Colonic mucosa (tissue), 4 donors: ENCODE measurements at regions not wholly inside any gene's neighbourhood (a gene's known extent, or its start where the extent isn't known, plus 50 kb on each side); places are given as distances from the start of the nearest gene placed in this dataset.

Experiments
- DNase-seq: peaks from one replicate; pipeline ENCODE4 v3.0.0-alpha.2; 2020
- H3K27ac ChIP-seq: fragments of 200-600 bp; one replicate; pipeline ENCODE4 v1.8.0; 2021
- H3K27me3 ChIP-seq: fragments of 200-600 bp; one replicate; pipeline ENCODE4 v1.8.0; 2021
- H3K36me3 ChIP-seq: fragments of 200-600 bp; one replicate; pipeline ENCODE4 v1.8.0; 2021
- H3K4me1 ChIP-seq: fragments of 200-600 bp; one replicate; pipeline ENCODE4 v1.8.0; 2021; ENCODE audit warnings: mild to moderate bottlenecking
- H3K4me3 ChIP-seq: fragments of 200-600 bp; one replicate; pipeline ENCODE4 v1.8.0; 2021
- H3K9ac ChIP-seq, 2 donors: one replicate each; pipeline ENCODE4 v1.7.0; 2013; ENCODE audit warnings: control low read depth in 2 of 2, low read depth in 2 of 2, low read length in 2 of 2
- H3K9me3 ChIP-seq: fragments of 200-600 bp; one replicate; pipeline ENCODE4 v1.8.0; 2021
- CTCF ChIP-seq: fragments of 200-600 bp; IDR thresholded peaks from one replicate; pipeline ENCODE4 v1.8.0; 2022; ENCODE audit warnings: antibody characterized with exemption, mild to moderate bottlenecking
- intact Hi-C: fragments of 100-400 bp; cut with DNase I; formaldehyde crosslinking; loops from one replicate; pipeline ENCODE4 v1.14.1; 2022
- donor health status: healthy.
- donor health status: DM: no; HTN: no; CAD: no.
- donor health status: DM: no; HTN: no; CAD: no.

- Histone ChIP-seq H3K4me3 (no peak overlapping the region), H3K27me3 (no peaks in the 10 kb centered on the region), H3K9me3 (no peaks in the 10 kb centered on the region), H3K27ac (no peak overlapping the region), H3K4me1 (no peaks in the 10 kb centered on the region), H3K9ac (no peak overlapping the region), H3K36me3 (no peaks in the 10 kb centered on the region)
- no peak for DNase-seq
- intact Hi-C loops = no loop called here
- no peak for TF ChIP-seq CTCF
Observed at GRCh38 chr18:39403121-39403520, 1837.5 kb upstream of the CELF4 start.

- Histone ChIP-seq H3K4me3 (no peak overlapping the region), H3K9ac (no peak overlapping the region), H3K9me3 (no peaks in the 10 kb centered on the region), H3K4me1 (no peaks in the 10 kb centered on the region), H3K36me3 (no peaks in the 10 kb centered on the region), H3K27me3 (no peaks in the 10 kb centered on the region), H3K27ac (no peak overlapping the region)
- TF ChIP-seq CTCF = no peak
- intact Hi-C loops = no loop called here
- no peak for DNase-seq
Observed at GRCh38 chr18:39399662-39400061, 1834.1 kb upstream of the CELF4 start.

GRCh38 chr18:39396168-39396567 is 1830.6 kb upstream of the CELF4 start:
- Histone ChIP-seq H3K4me1 (no peaks in the 10 kb centered on the region), H3K36me3 (no peaks in the 10 kb centered on the region), H3K27me3 (no peaks in the 10 kb centered on the region), H3K9ac (no peak overlapping the region), H3K4me3 (no peak overlapping the region), H3K9me3 (no peaks in the 10 kb centered on the region), H3K27ac (no peak overlapping the region)
- intact Hi-C loops = no loop called here
- no peak for TF ChIP-seq CTCF
- DNase-seq = no peak

GRCh38 chr18:39389800-39390379 is 1824.3 kb upstream of the CELF4 start:
- H3K4me3 ChIP-seq = no peak overlapping the region
- TF ChIP-seq CTCF = no peak
- no peaks in the 10 kb centered on the region for H3K27me3 ChIP-seq

GRCh38 chr18:39380866-39381265 is 1815.3 kb upstream of the CELF4 start:
- DNase-seq = no peak
- no peak overlapping the region for H3K4me3 ChIP-seq
- no peaks in the 10 kb centered on the region for H3K9me3 ChIP-seq
- no peaks in the 10 kb centered on the region for H3K27me3 ChIP-seq
- H3K4me1 ChIP-seq = no peaks in the 10 kb centered on the region
- H3K36me3 ChIP-seq = no peaks in the 10 kb centered on the region
- TF ChIP-seq CTCF = no peak
- H3K27ac ChIP-seq = no peak overlapping the region
- no peak overlapping the region for H3K9ac ChIP-seq
- intact Hi-C loops = no loop called here

More at GRCh38 chr18:39389800-39390379, 1824.3 kb upstream of the CELF4 start:
- Histone ChIP-seq H3K27ac (no peak overlapping the region), H3K4me1 (no peaks in the 10 kb centered on the region), H3K36me3 (no peaks in the 10 kb centered on the region), H3K9ac (no peak overlapping the region), H3K9me3 (no peaks in the 10 kb centered on the region)
- DNase-seq = no peak
- intact Hi-C loops = no loop called here
